ENCODE measurements at regions not wholly inside any gene's neighbourhood (a gene's known extent, or its start where the extent isn't known, plus 50 kb on each side); places are given as distances from the start of the nearest gene placed in this dataset.

GRCh38 chr15:95857124-95857757, 473.3 kb upstream of the NR2F2 start:
- Histone ChIP-seq H3K4me3 (ENCODE audit: low read depth, low read length) (no peak overlapping the region), H3K9me3 (no peaks in the 10 kb centered on the region), H3K36me3 (no peaks in the 10 kb centered on the region), H3K4me1 (no peaks in the 10 kb centered on the region), H3K27me3 (no peaks in the 10 kb centered on the region)
- TF ChIP-seq, protein P1, sequence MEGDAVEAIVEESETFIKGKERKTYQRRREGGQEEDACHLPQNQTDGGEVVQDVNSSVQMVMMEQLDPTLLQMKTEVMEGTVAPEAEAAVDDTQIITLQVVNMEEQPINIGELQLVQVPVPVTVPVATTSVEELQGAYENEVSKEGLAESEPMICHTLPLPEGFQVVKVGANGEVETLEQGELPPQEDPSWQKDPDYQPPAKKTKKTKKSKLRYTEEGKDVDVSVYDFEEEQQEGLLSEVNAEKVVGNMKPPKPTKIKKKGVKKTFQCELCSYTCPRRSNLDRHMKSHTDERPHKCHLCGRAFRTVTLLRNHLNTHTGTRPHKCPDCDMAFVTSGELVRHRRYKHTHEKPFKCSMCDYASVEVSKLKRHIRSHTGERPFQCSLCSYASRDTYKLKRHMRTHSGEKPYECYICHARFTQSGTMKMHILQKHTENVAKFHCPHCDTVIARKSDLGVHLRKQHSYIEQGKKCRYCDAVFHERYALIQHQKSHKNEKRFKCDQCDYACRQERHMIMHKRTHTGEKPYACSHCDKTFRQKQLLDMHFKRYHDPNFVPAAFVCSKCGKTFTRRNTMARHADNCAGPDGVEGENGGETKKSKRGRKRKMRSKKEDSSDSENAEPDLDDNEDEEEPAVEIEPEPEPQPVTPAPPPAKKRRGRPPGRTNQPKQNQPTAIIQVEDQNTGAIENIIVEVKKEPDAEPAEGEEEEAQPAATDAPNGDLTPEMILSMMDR (IDR thresholded peaks at IDR 0.05; ENCODE audit: low read depth, low read length) = no peak
- DNase-seq = no peak

DNA sequence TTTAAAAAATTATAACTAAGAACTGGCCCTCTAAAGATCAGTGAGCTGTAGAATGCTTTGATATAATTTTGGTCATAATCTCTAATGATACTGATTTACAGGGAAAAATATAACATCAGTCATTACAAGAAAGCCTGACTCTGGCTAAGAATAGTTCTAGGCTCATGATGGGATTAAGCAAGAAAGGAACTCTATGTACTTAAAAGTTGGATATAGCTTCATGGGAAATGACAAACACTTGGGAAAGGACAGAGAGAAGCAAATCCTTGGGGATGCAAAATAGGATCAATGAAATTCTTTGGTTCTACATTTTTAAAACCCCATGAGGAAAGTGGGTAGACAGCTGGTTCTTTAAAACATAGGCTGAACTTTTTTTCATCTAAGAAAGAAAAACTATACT, 472.7 kb upstream of the NR2F2 start:
- Histone ChIP-seq H3K27me3 (no peaks in the 10 kb centered on the region), H3K9me3 (no peaks in the 10 kb centered on the region), H3K4me3 (ENCODE audit: low read depth, low read length) (no peak overlapping the region), H3K4me1 (no peaks in the 10 kb centered on the region), H3K36me3 (no peaks in the 10 kb centered on the region)
- TF ChIP-seq, protein P1 (IDR thresholded peaks at IDR 0.05; ENCODE audit: low read depth, low read length) = no peak
- DNase-seq = no peak

GRCh38 chr15:95860406-95860805, 470.1 kb upstream of the NR2F2 start:
- Histone ChIP-seq H3K4me3 (ENCODE audit: low read depth, low read length) (no peak overlapping the region), H3K4me1 (no peaks in the 10 kb centered on the region), H3K9me3 (no peaks in the 10 kb centered on the region; the same call in 1 of the 2 replicates), H3K36me3 (no peaks in the 10 kb centered on the region), H3K27me3 (no peaks in the 10 kb centered on the region)
- no peak for DNase-seq
- TF ChIP-seq, protein P1 (IDR thresholded peaks at IDR 0.05; ENCODE audit: low read depth, low read length) = no peak

DNA sequence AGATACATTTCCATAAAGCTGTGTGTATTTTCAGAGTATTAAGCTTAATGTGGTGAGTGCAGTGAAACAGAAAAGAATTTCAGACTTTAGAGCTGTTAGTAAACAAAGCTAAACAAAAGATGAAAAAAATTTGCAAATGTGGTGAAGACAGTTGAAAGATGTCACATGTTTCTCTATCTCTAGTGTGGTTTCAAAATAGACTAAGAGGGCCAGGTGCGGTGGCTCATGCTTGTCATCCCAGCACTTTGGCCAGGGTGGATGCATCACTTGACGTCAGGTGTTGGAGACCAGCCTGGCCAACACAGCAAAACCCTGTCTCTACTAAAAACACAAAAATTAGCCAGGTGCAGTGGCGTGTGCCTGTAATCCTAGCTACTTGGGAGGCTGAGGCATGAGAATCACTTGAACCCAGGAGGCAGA, 466.0 kb upstream of the NR2F2 start:
- TF ChIP-seq, protein P1 (IDR thresholded peaks at IDR 0.05; ENCODE audit: low read depth, low read length) = no peak
- no peaks in the 10 kb centered on the region; the same call in 1 of the 2 replicates for H3K9me3 ChIP-seq
- no peaks in the 10 kb centered on the region for H3K27me3 ChIP-seq
- no peaks in the 10 kb centered on the region for H3K36me3 ChIP-seq
- H3K4me3 ChIP-seq (ENCODE audit: low read depth, low read length) = no peak overlapping the region
- no peaks in the 10 kb centered on the region for H3K4me1 ChIP-seq
- DNase-seq = no peak

- Histone ChIP-seq H3K4me1 (no peaks in the 10 kb centered on the region), H3K4me3 (ENCODE audit: low read depth, low read length) (no peak overlapping the region), H3K9me3 (no peaks in the 10 kb centered on the region; the same call in 1 of the 2 replicates), H3K36me3 (no peaks in the 10 kb centered on the region), H3K27me3 (no peaks in the 10 kb centered on the region)
- TF ChIP-seq, protein P1 (IDR thresholded peaks at IDR 0.05; ENCODE audit: low read depth, low read length) = no peak
- DNase-seq = no peak
These were observed 465.2 kb upstream of the NR2F2 start for GRCh38 chr15:95865330-95865739.

DNA sequence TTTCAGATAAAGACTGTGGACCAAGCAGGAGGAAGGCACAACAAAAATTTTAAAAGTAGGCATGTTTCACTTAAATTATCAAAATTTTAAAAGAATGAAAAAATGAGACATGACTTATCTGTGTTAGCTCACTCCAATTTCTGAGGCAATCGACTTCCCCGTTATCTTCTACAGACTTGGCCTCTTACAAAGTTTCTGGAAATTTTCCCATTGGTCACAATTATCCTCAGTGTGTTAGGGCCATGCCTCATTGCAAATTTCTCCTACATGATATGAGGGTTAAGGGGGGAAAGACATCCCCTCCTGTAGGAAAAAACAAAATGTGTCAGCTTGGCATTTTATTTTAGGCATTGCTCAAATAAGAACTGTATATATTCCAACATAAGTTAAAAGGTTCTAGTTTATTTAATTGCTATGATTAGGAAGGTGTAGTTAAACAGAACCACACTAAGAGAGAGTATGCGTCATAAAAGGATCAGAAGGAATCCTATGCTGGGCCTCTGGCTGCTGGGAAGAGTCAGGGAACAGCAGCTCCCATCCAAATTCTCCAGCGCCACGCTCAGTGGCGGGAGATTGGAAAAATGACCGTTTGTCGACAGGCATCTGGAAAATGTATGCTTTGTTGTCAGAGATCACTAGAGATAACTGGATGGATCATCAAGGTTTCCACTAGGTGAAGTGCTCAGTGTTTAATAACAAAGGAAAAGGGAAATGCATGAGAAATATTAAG, 463.6 kb upstream of the NR2F2 start:
- Histone ChIP-seq H3K9me3 (no peaks in the 10 kb centered on the region; the same call in none of the 2 replicates), H3K27me3 (no peaks in the 10 kb centered on the region), H3K4me3 (ENCODE audit: low read depth, low read length) (no peak overlapping the region), H3K36me3 (no peaks in the 10 kb centered on the region), H3K4me1 (no peaks in the 10 kb centered on the region)
- TF ChIP-seq, protein P1 (IDR thresholded peaks at IDR 0.05; ENCODE audit: low read depth, low read length) = no peak
- DNase-seq = no peak
